T-helper 17 cell (primary cell): ENCODE measurements at regions not wholly inside any gene's neighbourhood (a gene's known extent, or its start where the extent isn't known, plus 50 kb on each side); places are given as distances from the start of the nearest gene placed in this dataset.

ENCODE experiments used
- ATAC-seq: fragments of 150-1000 bp; cut with Tn5 transposase; 2 replicates; pipeline ENCODE4 v1.10.0; 2021; ENCODE audit warnings: mild to moderate bottlenecking, moderate library complexity
- DNase-seq, 3 donors: peaks; one replicate each; pipeline versions ENCODE4 v3.0.0 to v3.0.0-alpha.2; 2020 to 2021
- H3K9me3 ChIP-seq: one replicate; pipeline ENCODE4 v1.7.0; 2013; ENCODE audit warnings: low read length, mild to moderate bottlenecking; ENCODE audit not compliant: control insufficient read depth, poor library complexity, severe bottlenecking
- H3K27ac Mint-ChIP-seq: one replicate; pipeline ENCODE4 v1.8.0; 2022; ENCODE audit warnings: mild to moderate bottlenecking, moderate library complexity, mixed read lengths
- H3K27me3 Mint-ChIP-seq: one replicate; pipeline ENCODE4 v1.8.0; 2022; ENCODE audit warnings: mixed read lengths
- H3K36me3 Mint-ChIP-seq: one replicate; pipeline ENCODE4 v1.8.0; 2022; ENCODE audit warnings: low read depth, mixed read lengths
- H3K4me1 Mint-ChIP-seq: one replicate; pipeline ENCODE4 v1.8.0; 2022; ENCODE audit warnings: mild to moderate bottlenecking, mixed read lengths
- H3K4me3 Mint-ChIP-seq: one replicate; pipeline ENCODE4 v1.8.0; 2022; ENCODE audit warnings: mild to moderate bottlenecking, moderate library complexity, mixed read lengths

- no peak for ATAC-seq
- H3K9me3 ChIP-seq, result no peaks in the 10 kb centered on the region
- Mint-ChIP-seq H3K4me1 (peaks cover 2% of the 10 kb centered on the region), H3K36me3 (no peaks in the 10 kb centered on the region), H3K27me3 (no peaks in the 10 kb centered on the region), H3K4me3 (no peak overlapping the region), H3K27ac (no peak overlapping the region)
- DNase-seq, result no peak
Observed at GRCh38 chr13:74533226-74533625, 399.0 kb upstream of the KLF12 start.

GRCh38 chr13:74530011-74530410 lies 395.8 kb upstream of the KLF12 start:
- peaks cover 2% of the 10 kb centered on the region for H3K4me1 Mint-ChIP-seq
- H3K4me3 Mint-ChIP-seq, result no peak overlapping the region
- H3K36me3 Mint-ChIP-seq, result peaks cover 3% of the 10 kb centered on the region
- no peak overlapping the region for H3K27ac Mint-ChIP-seq
- DNase-seq, result no peak
- H3K9me3 ChIP-seq, result no peaks in the 10 kb centered on the region
- H3K27me3 Mint-ChIP-seq, result peaks cover 5% of the 10 kb centered on the region
- no peak for ATAC-seq

GRCh38 chr13:74528734-74529513 lies 394.7 kb upstream of the KLF12 start:
- ATAC-seq, result no peak
- H3K4me3 Mint-ChIP-seq, result no peak overlapping the region
- H3K36me3 Mint-ChIP-seq, result peaks cover 3% of the 10 kb centered on the region
- H3K9me3 ChIP-seq, result no peaks in the 10 kb centered on the region
- H3K4me1 Mint-ChIP-seq, result peaks cover 2% of the 10 kb centered on the region
- H3K27ac Mint-ChIP-seq, result no peak overlapping the region
- peaks cover 5% of the 10 kb centered on the region for H3K27me3 Mint-ChIP-seq
- DNase-seq, result no peak

- H3K36me3 Mint-ChIP-seq, result peaks cover 3% of the 10 kb centered on the region
- H3K4me3 Mint-ChIP-seq, result no peak overlapping the region
- ATAC-seq (no peak), DNase-seq (no peak)
- no peaks in the 10 kb centered on the region for H3K4me1 Mint-ChIP-seq
- no peaks in the 10 kb centered on the region for H3K9me3 ChIP-seq
- H3K27me3 Mint-ChIP-seq, result peaks cover 5% of the 10 kb centered on the region
- H3K27ac Mint-ChIP-seq, result no peak overlapping the region
Observed at GRCh38 chr13:74523057-74523456, 388.9 kb upstream of the KLF12 start.

GRCh38 chr13:74511523-74511922 lies 377.3 kb upstream of the KLF12 start:
- peaks cover 11% of the 10 kb centered on the region for H3K27me3 Mint-ChIP-seq
- ATAC-seq, result no peak

GRCh38 chr13:74487091-74487722 lies 353.0 kb upstream of the KLF12 start:
- ATAC-seq (no peak), DNase-seq (no peak)
- no peaks in the 10 kb centered on the region for H3K36me3 Mint-ChIP-seq
- H3K4me1 Mint-ChIP-seq, result peaks cover 3% of the 10 kb centered on the region
- H3K27ac Mint-ChIP-seq, result no peak overlapping the region
- no peak overlapping the region for H3K4me3 Mint-ChIP-seq
- H3K27me3 Mint-ChIP-seq, result peaks cover 13% of the 10 kb centered on the region
- H3K9me3 ChIP-seq, result no peaks in the 10 kb centered on the region

More at GRCh38 chr13:74511523-74511922, 377.3 kb upstream of the KLF12 start:
- H3K4me1 Mint-ChIP-seq, result peaks cover 2% of the 10 kb centered on the region
- H3K9me3 ChIP-seq, result no peaks in the 10 kb centered on the region
- no peaks in the 10 kb centered on the region for H3K36me3 Mint-ChIP-seq
- no peak for DNase-seq
- H3K4me3 Mint-ChIP-seq, result no peak overlapping the region
- H3K27ac Mint-ChIP-seq, result no peak overlapping the region

GRCh38 chr13:74485757-74486156 lies 351.6 kb upstream of the KLF12 start:
- Mint-ChIP-seq H3K36me3 (no peaks in the 10 kb centered on the region), H3K4me3 (no peak overlapping the region), H3K4me1 (peaks cover 3% of the 10 kb centered on the region), H3K27me3 (peaks cover 13% of the 10 kb centered on the region), H3K27ac (no peak overlapping the region)
- no peaks in the 10 kb centered on the region for H3K9me3 ChIP-seq
- ATAC-seq (no peak), DNase-seq (no peak)

GRCh38 chr13:74479124-74479523 lies 344.9 kb upstream of the KLF12 start:
- DNase-seq (no peak), ATAC-seq (no peak)
- H3K9me3 ChIP-seq, result no peaks in the 10 kb centered on the region
- Mint-ChIP-seq H3K27ac (no peak overlapping the region), H3K4me1 (no peaks in the 10 kb centered on the region), H3K36me3 (no peaks in the 10 kb centered on the region), H3K27me3 (no peaks in the 10 kb centered on the region), H3K4me3 (no peak overlapping the region)

- ATAC-seq, result no peak
- Mint-ChIP-seq H3K4me1 (peaks cover 2% of the 10 kb centered on the region), H3K27ac (no peak overlapping the region), H3K36me3 (no peaks in the 10 kb centered on the region), H3K4me3 (no peak overlapping the region), H3K27me3 (no peaks in the 10 kb centered on the region)
- DNase-seq, result no peak
- H3K9me3 ChIP-seq, result no peaks in the 10 kb centered on the region
Observed at GRCh38 chr13:74476788-74477187, 342.6 kb upstream of the KLF12 start.

- Mint-ChIP-seq H3K36me3 (no peaks in the 10 kb centered on the region), H3K27me3 (no peaks in the 10 kb centered on the region), H3K27ac (no peak overlapping the region), H3K4me1 (peaks cover 2% of the 10 kb centered on the region), H3K4me3 (no peak overlapping the region)
- H3K9me3 ChIP-seq, result no peaks in the 10 kb centered on the region
- no peak for DNase-seq
- no peak for ATAC-seq
Observed at GRCh38 chr13:74476365-74476764, 342.2 kb upstream of the KLF12 start.

- Mint-ChIP-seq H3K27ac (no peak overlapping the region), H3K36me3 (peaks cover 4% of the 10 kb centered on the region), H3K4me1 (no peaks in the 10 kb centered on the region), H3K27me3 (peaks cover 38% of the 10 kb centered on the region), H3K4me3 (no peak overlapping the region)
- H3K9me3 ChIP-seq, result no peaks in the 10 kb centered on the region
- DNase-seq, result no peak
- ATAC-seq, result no peak
Observed at GRCh38 chr13:74466864-74467263, 332.7 kb upstream of the KLF12 start.

GRCh38 chr13:74466020-74466419 lies 331.8 kb upstream of the KLF12 start:
- ATAC-seq (no peak), DNase-seq (no peak)
- H3K9me3 ChIP-seq, result no peaks in the 10 kb centered on the region
- no peak overlapping the region for H3K27ac Mint-ChIP-seq
- H3K4me3 Mint-ChIP-seq, result no peak overlapping the region
- no peaks in the 10 kb centered on the region for H3K4me1 Mint-ChIP-seq
- H3K36me3 Mint-ChIP-seq, result peaks cover 4% of the 10 kb centered on the region
- H3K27me3 Mint-ChIP-seq, result peaks cover 38% of the 10 kb centered on the region

- Mint-ChIP-seq H3K27me3 (peaks cover 39% of the 10 kb centered on the region), H3K36me3 (peaks cover 4% of the 10 kb centered on the region), H3K4me1 (no peaks in the 10 kb centered on the region), H3K27ac (no peak overlapping the region), H3K4me3 (no peak overlapping the region)
- no peaks in the 10 kb centered on the region for H3K9me3 ChIP-seq
- DNase-seq (no peak), ATAC-seq (no peak)
Observed at GRCh38 chr13:74465271-74465670, 331.1 kb upstream of the KLF12 start.

GRCh38 chr13:74464670-74465069 lies 330.5 kb upstream of the KLF12 start:
- Mint-ChIP-seq H3K36me3 (peaks cover 4% of the 10 kb centered on the region), H3K4me1 (no peaks in the 10 kb centered on the region), H3K4me3 (no peak overlapping the region), H3K27ac (no peak overlapping the region), H3K27me3 (peaks cover 36% of the 10 kb centered on the region)
- no peak for DNase-seq
- no peaks in the 10 kb centered on the region for H3K9me3 ChIP-seq
- no peak for ATAC-seq
